ENCODE measurements at regions not wholly inside any gene's neighbourhood (a gene's known extent, or its start where the extent isn't known, plus 50 kb on each side); places are given as distances from the start of the nearest gene placed in this dataset.

- no peak for TF ChIP-seq CTCF (IDR thresholded peaks at IDR 0.05)
- TF ChIP-seq NFYB (CRISPR knock-in tag; conservative IDR thresholded peaks at IDR 0.05; ENCODE audit: low read depth): no peak
- no peak for TF ChIP-seq ZNF425 (CRISPR knock-in tag; conservative IDR thresholded peaks at IDR 0.05)
- no peak for TF ChIP-seq ATF3 (CRISPR knock-in tag; conservative IDR thresholded peaks at IDR 0.05)
- no peak for TF ChIP-seq SP1 (CRISPR knock-in tag; conservative IDR thresholded peaks at IDR 0.05)
- TF ChIP-seq ZNF317 (CRISPR knock-in tag; IDR thresholded peaks at IDR 0.05; ENCODE audit: borderline replicate concordance, low read depth): no peak
- TF ChIP-seq ATF2 (CRISPR knock-in tag; IDR thresholded peaks at IDR 0.05; ENCODE audit: borderline replicate concordance, low read depth): no peak
- TF ChIP-seq MAX (CRISPR knock-in tag; IDR thresholded peaks at IDR 0.05): no peak
These were observed 231.3 kb upstream of the ARHGEF26 start for GRCh38 chr3:153889905-153890334.

All from WTC11 (cell line).